HEK293T (cell line): ENCODE measurements at regions not wholly inside any gene's neighbourhood (a gene's known extent, or its start where the extent isn't known, plus 50 kb on each side); places are given as distances from the start of the nearest gene placed in this dataset.
"Not testable (repeated sequence)": the region's sequence is repeated elsewhere in the genome, so short reads cannot be mapped to it uniquely, and the experiment has no call there.

Experiments
- BHLHE40 ChIP-seq: fragments of 450-650 bp; IDR thresholded peaks from 2 replicates; pipeline ENCODE4 v1.6.1; 2016; ENCODE audit warnings: mild to moderate bottlenecking, moderate library complexity, borderline replicate concordance
- FOXK2 ChIP-seq: fragments of 450-650 bp; IDR thresholded peaks from 2 replicates; pipeline ENCODE4 v1.6.1; 2016; ENCODE audit warnings: mild to moderate bottlenecking
- NFRKB ChIP-seq: fragments of 450-650 bp; IDR thresholded peaks from 2 replicates; pipeline ENCODE4 v1.6.1; 2016; ENCODE audit warnings: mild to moderate bottlenecking, moderate library complexity
- PKNOX1 ChIP-seq: fragments of 450-650 bp; IDR thresholded peaks from 2 replicates; pipeline ENCODE4 v1.6.1; 2016
- SUZ12 ChIP-seq: fragments of 450-650 bp; IDR thresholded peaks from 2 replicates; pipeline ENCODE4 v1.6.1; 2016; ENCODE audit warnings: mild to moderate bottlenecking

GRCh38 chr17:20902496-20902895 lies 140.3 kb downstream of the USP22 start:
- not testable (repeated sequence) for TF ChIP-seq FOXK2, NFRKB, BHLHE40, PKNOX1, SUZ12
